GM19452 (cell line): ENCODE measurements at regions not wholly inside any gene's neighbourhood (a gene's known extent, or its start where the extent isn't known, plus 50 kb on each side); places are given as distances from the start of the nearest gene placed in this dataset.

Experiments
- ATAC-seq: cut with Tn5 transposase; IDR thresholded peaks from one replicate; pipeline ENCODE4 v1.9.1; 2021; ENCODE audit not compliant: unreplicated experiment

GRCh38 chr14:29102996-29103395 is 336.4 kb downstream of the FOXG1 start:
- ATAC-seq, result no peak

GRCh38 chr14:29108908-29109307 is 342.3 kb downstream of the FOXG1 start:
- no peak for ATAC-seq

GRCh38 chr14:29109589-29109988 is 343.0 kb downstream of the FOXG1 start:
- ATAC-seq, result no peak

- no peak for ATAC-seq
Observed at GRCh38 chr14:29111554-29111953, 345.0 kb downstream of the FOXG1 start.

- ATAC-seq, result no peak
Observed at GRCh38 chr14:29123017-29123416, 356.4 kb downstream of the FOXG1 start.

- no peak for ATAC-seq
Observed at GRCh38 chr14:29126361-29126760, 359.8 kb downstream of the FOXG1 start.

- no peak for ATAC-seq
Observed at GRCh38 chr14:29126865-29127264, 360.3 kb downstream of the FOXG1 start.

GRCh38 chr14:29140016-29140415 is 373.4 kb downstream of the FOXG1 start:
- ATAC-seq, result no peak

- ATAC-seq, result no peak
Observed at GRCh38 chr14:29144621-29145020, 378.0 kb downstream of the FOXG1 start.

- no peak for ATAC-seq
Observed at GRCh38 chr14:29148221-29148620, 381.6 kb downstream of the FOXG1 start.

- no peak for ATAC-seq
Observed at GRCh38 chr14:29149798-29150197, 383.2 kb downstream of the FOXG1 start.

GRCh38 chr14:29150659-29151058 is 384.1 kb downstream of the FOXG1 start:
- ATAC-seq, result no peak

GRCh38 chr14:29156096-29156495 is 389.5 kb downstream of the FOXG1 start:
- no peak for ATAC-seq

GRCh38 chr14:29161593-29161992 is 395.0 kb downstream of the FOXG1 start:
- ATAC-seq, result no peak

- no peak for ATAC-seq
Observed at GRCh38 chr14:29163109-29163508, 396.5 kb downstream of the FOXG1 start.

GRCh38 chr14:29165431-29165830 is 398.8 kb downstream of the FOXG1 start:
- no peak for ATAC-seq

GRCh38 chr14:29166507-29166906 is 399.9 kb downstream of the FOXG1 start:
- no peak for ATAC-seq

GRCh38 chr14:29168149-29168548 is 401.6 kb downstream of the FOXG1 start:
- no peak for ATAC-seq

- no peak for ATAC-seq
Observed at GRCh38 chr14:29169408-29169807, 402.8 kb downstream of the FOXG1 start.

GRCh38 chr14:29175706-29176105 is 409.1 kb downstream of the FOXG1 start:
- no peak for ATAC-seq

GRCh38 chr14:29176876-29177275 is 410.3 kb downstream of the FOXG1 start:
- no peak for ATAC-seq

- ATAC-seq, result no peak
Observed at GRCh38 chr14:29178971-29179370, 412.4 kb downstream of the FOXG1 start.

- no peak for ATAC-seq
Observed at GRCh38 chr14:29191092-29191491, 424.5 kb downstream of the FOXG1 start.

GRCh38 chr14:29197557-29197956 is 431.0 kb downstream of the FOXG1 start:
- ATAC-seq, result no peak
